ENCODE measurements at regions not wholly inside any gene's neighbourhood (a gene's known extent, or its start where the extent isn't known, plus 50 kb on each side); places are given as distances from the start of the nearest gene placed in this dataset.
"Not testable (repeated sequence)": the region's sequence is repeated elsewhere in the genome, so short reads cannot be mapped to it uniquely, and the experiment has no call there.

- H3K27me3 ChIP-seq = no peaks in the 10 kb centered on the region
- H3K27ac ChIP-seq = no peak overlapping the region
- 67 to 90% (median 81%) methylated on average over 1 of the region's 1 CpG for WGBS, 4 donors
- DNase-seq = no peak
- H3K4me1 ChIP-seq (replicated peaks in 1 of 2) = no peaks in the 10 kb centered on the region
- TF ChIP-seq CTCF (IDR thresholded peaks at IDR 0.05) = no peak
- no peak for TF ChIP-seq POLR2A (IDR thresholded peaks at IDR 0.05)
- intact Hi-C loops (cut with DNase I) = no loop called here
- no peaks in the 10 kb centered on the region for H3K36me3 ChIP-seq (replicated peaks in 1 of 2)
- H3K9me3 ChIP-seq (replicated peaks in 1 of 3) = no peaks in the 10 kb centered on the region
- H3K4me3 ChIP-seq = no peak overlapping the region
Measured at GRCh38 chrX:95484781-95485180, 1199.9 kb upstream of the DIAPH2 start.

GRCh38 chrX:95505721-95506120, 1178.9 kb upstream of the DIAPH2 start:
- H3K36me3 ChIP-seq (replicated peaks in 1 of 2) = no peaks in the 10 kb centered on the region
- intact Hi-C loops (cut with DNase I) = no loop called here
- DNase-seq = no peak
- TF ChIP-seq POLR2A (IDR thresholded peaks at IDR 0.05) (no peak), CTCF (IDR thresholded peaks at IDR 0.05) (no peak)
- peaks cover 13% of the 10 kb centered on the region for H3K27me3 ChIP-seq
- peaks cover 0 to 6% (median 0%) of the 10 kb centered on the region in 3 donors for H3K9me3 ChIP-seq (replicated peaks in 1 of 3)
- H3K27ac ChIP-seq = no peak overlapping the region
- H3K4me1 ChIP-seq (replicated peaks in 1 of 2) = no peaks in the 10 kb centered on the region
- H3K4me3 ChIP-seq = no peak overlapping the region

- peaks cover 0 to 4% (median 0%) of the 10 kb centered on the region in 3 donors for H3K9me3 ChIP-seq (replicated peaks in 1 of 3)
- no peak for DNase-seq
- peaks cover 13% of the 10 kb centered on the region for H3K27me3 ChIP-seq
- intact Hi-C loops (cut with DNase I) = no loop called here
- no peaks in the 10 kb centered on the region for H3K4me1 ChIP-seq (replicated peaks in 1 of 2)
- no peak overlapping the region for H3K27ac ChIP-seq
- TF ChIP-seq POLR2A (IDR thresholded peaks at IDR 0.05) = no peak
- TF ChIP-seq CTCF (IDR thresholded peaks at IDR 0.05) = no peak
- WGBS, 4 donors = 69 to 85% (median 77%) methylated on average over 2 of the region's 2 CpGs
- H3K36me3 ChIP-seq (replicated peaks in 1 of 2) = no peaks in the 10 kb centered on the region
- H3K4me3 ChIP-seq = no peak overlapping the region
Measured at GRCh38 chrX:95509474-95509873, 1175.2 kb upstream of the DIAPH2 start.

- intact Hi-C loops (cut with DNase I); H3K36me3 ChIP-seq (replicated peaks in 1 of 2); H3K27ac ChIP-seq; H3K4me1 ChIP-seq (replicated peaks in 1 of 2); DNase-seq; H3K4me3 ChIP-seq; H3K9me3 ChIP-seq (replicated peaks in 1 of 3): not testable (repeated sequence)
- H3K27me3 ChIP-seq = peaks cover 13% of the 10 kb centered on the region
- WGBS, 4 donors = 84 to 92% (median 89%) methylated on average over 5 of the region's 5 CpGs
Measured at GRCh38 chrX:95524018-95524417, 1160.6 kb upstream of the DIAPH2 start.

GRCh38 chrX:95536111-95536510, 1148.5 kb upstream of the DIAPH2 start:
- Histone ChIP-seq H3K4me3 (no peak overlapping the region), H3K27ac (no peak overlapping the region), H3K9me3 (replicated peaks in 1 of 3) (no peaks in the 10 kb centered on the region), H3K27me3 (no peaks in the 10 kb centered on the region), H3K36me3 (replicated peaks in 1 of 2) (no peaks in the 10 kb centered on the region), H3K4me1 (replicated peaks in 1 of 2) (no peaks in the 10 kb centered on the region)
- DNase-seq = no peak
- intact Hi-C loops (cut with DNase I) = no loop called here
- TF ChIP-seq POLR2A (IDR thresholded peaks at IDR 0.05) = no peak
- TF ChIP-seq CTCF (IDR thresholded peaks at IDR 0.05) = no peak
- whole genome bisulfite sequencing, 4 donors = 67 to 100% (median 83%) methylated on average over 1 of the region's 1 CpG

Measured in adrenal gland (tissue), 9 donors.